GM12892 (cell line): ENCODE measurements at regions not wholly inside any gene's neighbourhood (a gene's known extent, or its start where the extent isn't known, plus 50 kb on each side); places are given as distances from the start of the nearest gene placed in this dataset.

ENCODE experiments used
- POLR2A ChIP-seq: IDR thresholded peaks from 2 replicates; pipeline ENCODE4 v1.6.1; 2011; ENCODE audit warnings: low read depth, low read length, control low read depth
- POLR2AphosphoS5 ChIP-seq: IDR thresholded peaks from 2 replicates; pipeline ENCODE4 v1.6.1; 2011; ENCODE audit warnings: low read depth, low read length, control low read depth
- TAF1 ChIP-seq: IDR thresholded peaks from 2 replicates; pipeline ENCODE4 v1.6.1; 2011; ENCODE audit warnings: low read depth, mild to moderate bottlenecking, control low read depth, low read length, borderline replicate concordance

GRCh38 chr1:38300616-38301015 lies 254.0 kb upstream of the POU3F1 start:
- TF ChIP-seq POLR2AphosphoS5 (no peak), POLR2A (no peak), TAF1 (no peak)
